Activated naive CD4-positive, alpha-beta T cell treated with anti-CD3 and anti-CD28 coated beads for 36 hours (primary cell): ENCODE measurements at regions not wholly inside any gene's neighbourhood (a gene's known extent, or its start where the extent isn't known, plus 50 kb on each side); places are given as distances from the start of the nearest gene placed in this dataset.

Source experiments
- CTCF ChIA-PET: fragments of 350-600 bp; sonication (Branson Sonifier 250); formaldehyde crosslinking; loops from one replicate; lab custom pipeline; 2021; ENCODE audit warnings: antibody characterized with exemption; lab: Charles Lee
- DNase-seq: peaks from one replicate; pipeline ENCODE4 v3.0.0-alpha.2; 2020
- H3K27ac Mint-ChIP-seq: one replicate; pipeline ENCODE4 v1.8.0; 2021; ENCODE audit warnings: mild to moderate bottlenecking, mixed read lengths
- H3K27me3 Mint-ChIP-seq: one replicate; pipeline ENCODE4 v1.8.0; 2021; ENCODE audit warnings: low read depth, mixed read lengths
- H3K36me3 Mint-ChIP-seq: one replicate; pipeline ENCODE4 v1.8.0; 2021; ENCODE audit warnings: low read depth, mixed read lengths
- H3K4me1 Mint-ChIP-seq: one replicate; pipeline ENCODE4 v1.8.0; 2021; ENCODE audit warnings: low read depth, mixed read lengths
- H3K4me3 Mint-ChIP-seq: one replicate; pipeline ENCODE4 v1.8.0; 2021; ENCODE audit warnings: mild to moderate bottlenecking, moderate library complexity, mixed read lengths
- H3K9me3 Mint-ChIP-seq: one replicate; pipeline ENCODE4 v1.8.0; 2021; ENCODE audit warnings: mixed read lengths
- intact Hi-C: fragments of 100-400 bp; cut with micrococcal nuclease; formaldehyde crosslinking; loops from one replicate; pipeline ENCODE4 v1.15.1; 2023

- Mint-ChIP-seq H3K4me1 (no peaks in the 10 kb centered on the region), H3K4me3 (no peak overlapping the region)
Measured at GRCh38 chr9:113807173-113808061, 68.7 kb upstream of the ZNF618 start.

GRCh38 chr9:113808391-113809358 is 67.4 kb upstream of the ZNF618 start:
- Mint-ChIP-seq H3K36me3 (no peaks in the 10 kb centered on the region), H3K27ac (no peak overlapping the region), H3K27me3 (peaks cover 8% of the 10 kb centered on the region), H3K4me3 (no peak overlapping the region), H3K9me3 (no peaks in the 10 kb centered on the region), H3K4me1 (no peaks in the 10 kb centered on the region)
- CTCF ChIA-PET = interaction anchor here (0.6 to 3.0 kb wide), 12 partner anchors 7 to 484 kb away, joined by 3 to 12 read pairs (median 4); partner anchors contain the start of gene ZNF618
- DNase-seq = no peak
- intact Hi-C loops = loop anchor here (10.0 kb wide), 1 partner anchor 226 kb away; no protein-coding TSS in a partner anchor

More at GRCh38 chr9:113807173-113808061, 68.7 kb upstream of the ZNF618 start:
- Mint-ChIP-seq H3K27me3 (peaks cover 8% of the 10 kb centered on the region), H3K27ac (no peak overlapping the region), H3K9me3 (no peaks in the 10 kb centered on the region), H3K36me3 (no peaks in the 10 kb centered on the region)
- CTCF ChIA-PET = interaction anchor here (0.6 to 3.0 kb wide), 14 partner anchors 8 to 971 kb away, joined by 3 to 12 read pairs (median 3); partner anchors contain the start of gene ZNF618
- intact Hi-C loops = loop anchor here (1.0 to 10.0 kb wide), 3 partner anchors 69 to 227 kb away; partner anchors contain the start of gene ZNF618
- peak; percentile 64 for DNase-seq

DNA sequence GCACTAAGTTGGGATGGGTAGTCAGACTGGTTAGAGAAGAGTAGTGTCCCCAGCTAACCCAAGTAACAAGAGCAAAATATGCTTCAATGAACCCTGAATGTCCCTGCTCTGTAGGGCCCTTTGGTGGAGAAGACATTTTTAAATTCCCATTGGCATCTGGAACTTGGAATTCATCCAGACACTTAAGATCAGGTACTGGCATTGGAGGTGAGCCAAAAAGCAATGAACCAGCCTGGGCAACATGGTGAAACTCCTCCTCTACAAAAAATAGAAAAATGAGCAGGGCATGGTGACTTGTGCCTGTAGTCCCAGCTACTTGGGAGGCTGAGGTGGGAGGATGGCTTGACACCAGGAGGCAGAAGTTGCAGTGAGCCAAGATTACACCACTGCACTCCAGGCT is 58.9 kb upstream of the ZNF618 start:
- Mint-ChIP-seq H3K4me1 (no peaks in the 10 kb centered on the region), H3K9me3 (no peaks in the 10 kb centered on the region), H3K36me3 (no peaks in the 10 kb centered on the region), H3K27me3 (peaks cover 24% of the 10 kb centered on the region), H3K4me3 (no peak overlapping the region), H3K27ac (no peak overlapping the region)
- no peak for DNase-seq
- intact Hi-C loops = no loop called here
- CTCF ChIA-PET = no interaction called here

- intact Hi-C loops = no loop called here
- H3K36me3 Mint-ChIP-seq = no peaks in the 10 kb centered on the region
- no peaks in the 10 kb centered on the region for H3K4me1 Mint-ChIP-seq
- H3K4me3 Mint-ChIP-seq = no peak overlapping the region
- no peak for DNase-seq
- H3K27me3 Mint-ChIP-seq = peaks cover 27% of the 10 kb centered on the region
- CTCF ChIA-PET = no interaction called here
- H3K9me3 Mint-ChIP-seq = no peaks in the 10 kb centered on the region
- H3K27ac Mint-ChIP-seq = no peak overlapping the region
Measured at GRCh38 chr9:113818391-113818790, 57.7 kb upstream of the ZNF618 start.

- Mint-ChIP-seq H3K27me3 (peaks cover 22% of the 10 kb centered on the region), H3K9me3 (peaks cover 1% of the 10 kb centered on the region), H3K36me3 (no peaks in the 10 kb centered on the region), H3K4me3 (no peak overlapping the region), H3K4me1 (no peaks in the 10 kb centered on the region), H3K27ac (no peak overlapping the region)
- CTCF ChIA-PET = no interaction called here
- intact Hi-C loops = no loop called here
- no peak for DNase-seq
Measured at GRCh38 chr9:113822315-113822714, 53.8 kb upstream of the ZNF618 start.

DNA sequence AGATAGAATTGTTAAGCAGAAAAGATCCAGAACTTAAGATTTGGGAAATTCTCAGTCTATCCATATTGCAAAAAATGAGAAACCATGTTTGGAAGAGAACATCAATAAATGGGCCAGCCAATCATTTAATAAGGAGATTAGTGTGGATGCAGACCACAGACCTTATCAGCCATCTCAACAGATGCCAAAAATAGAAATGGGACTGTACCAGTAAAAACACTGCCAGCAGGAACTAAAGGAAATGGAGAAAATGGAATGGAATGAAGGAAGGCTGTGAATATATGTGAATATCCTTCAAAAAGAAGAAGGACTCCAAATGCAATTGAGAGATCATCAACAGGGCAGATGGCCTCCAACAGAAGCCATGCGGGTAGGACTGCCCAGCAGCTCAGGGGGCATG is 52.7 kb upstream of the ZNF618 start:
- Mint-ChIP-seq H3K4me3 (no peak overlapping the region), H3K36me3 (no peaks in the 10 kb centered on the region), H3K9me3 (peaks cover 1% of the 10 kb centered on the region), H3K27ac (no peak overlapping the region), H3K4me1 (no peaks in the 10 kb centered on the region), H3K27me3 (peaks cover 22% of the 10 kb centered on the region)
- intact Hi-C loops = no loop called here
- CTCF ChIA-PET = no interaction called here
- DNase-seq = no peak
